ENCODE measurements at regions not wholly inside any gene's neighbourhood (a gene's known extent, or its start where the extent isn't known, plus 50 kb on each side); places are given as distances from the start of the nearest gene placed in this dataset.

DNA sequence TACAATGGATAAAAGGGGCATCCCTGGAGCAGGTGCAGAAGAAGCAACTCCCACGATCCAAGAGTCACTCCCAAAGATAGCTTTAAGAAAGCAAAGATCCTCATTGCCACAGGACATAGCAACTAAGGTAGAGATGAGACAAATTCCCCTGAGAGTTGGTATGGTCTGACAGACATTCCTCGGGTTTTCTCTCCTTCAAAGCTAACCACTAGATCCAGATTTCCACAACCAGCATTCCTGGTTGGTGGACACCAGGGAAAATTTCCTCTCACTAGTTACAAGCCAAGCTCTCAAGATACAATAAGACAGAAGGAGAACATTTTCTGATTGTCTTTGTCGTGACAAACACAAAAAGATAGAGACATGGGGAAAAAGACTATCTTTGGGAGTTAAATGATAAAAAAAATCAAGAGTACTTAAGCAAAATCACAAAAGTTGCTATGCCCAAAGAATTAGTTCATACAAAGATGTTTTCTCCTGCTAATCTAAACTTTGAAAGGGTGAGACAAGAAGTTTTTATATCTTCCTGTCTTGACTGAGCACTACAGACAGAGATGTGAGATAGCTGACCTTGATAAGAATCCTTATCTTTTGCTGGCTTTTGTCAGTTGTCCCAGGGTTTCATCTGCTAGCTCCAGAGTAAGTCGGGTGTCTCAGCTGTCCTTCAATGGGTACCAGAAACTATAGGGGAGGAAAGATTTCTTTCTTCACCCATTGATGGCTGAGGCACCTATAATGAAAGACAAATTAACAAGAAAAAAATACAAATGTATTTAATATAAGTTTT is 200.5 kb downstream of the CENPC start:
- no peak for TF ChIP-seq SP1 (IDR thresholded peaks at IDR 0.05)
- TF ChIP-seq CTBP1 (IDR thresholded peaks at IDR 0.05; ENCODE audit: borderline replicate concordance), result no peak
- no peak for TF ChIP-seq ZNF384 (IDR thresholded peaks at IDR 0.05)
- TF ChIP-seq FOXA1 (IDR thresholded peaks at IDR 0.05), result no peak
- no peak for TF ChIP-seq L3MBTL2 (conservative IDR thresholded peaks at IDR 0.05)
- no peak for TF ChIP-seq FOXM1 (IDR thresholded peaks at IDR 0.05; ENCODE audit: borderline replicate concordance)
- no peak for TF ChIP-seq SUZ12 (IDR thresholded peaks at IDR 0.05)
- no peak for TF ChIP-seq FOXK2 (IDR thresholded peaks at IDR 0.05)
- no peak for TF ChIP-seq LEF1 (IDR thresholded peaks at IDR 0.05; ENCODE audit: borderline replicate concordance)
- TF ChIP-seq PKNOX1 (IDR thresholded peaks at IDR 0.05), result no peak
- no peak for TF ChIP-seq BHLHE40 (IDR thresholded peaks at IDR 0.05; ENCODE audit: borderline replicate concordance)
- no peak for TF ChIP-seq NFRKB (IDR thresholded peaks at IDR 0.05)
- no peak for TF ChIP-seq ELF4 (IDR thresholded peaks at IDR 0.05)
- TF ChIP-seq ARNT (IDR thresholded peaks at IDR 0.05), result no peak
- no peak for TF ChIP-seq TARDBP (IDR thresholded peaks at IDR 0.05)
- no peak for TF ChIP-seq HDGF (IDR thresholded peaks at IDR 0.05; ENCODE audit: borderline replicate concordance)
- DNase-seq (ENCODE audit: extremely low spot score), result no peak
- CTCF ChIA-PET, result no interaction called here
- POLR2A ChIA-PET, result no interaction called here

GRCh38 chr4:67343199-67343598 is 202.1 kb downstream of the CENPC start:
- TF ChIP-seq HDGF (IDR thresholded peaks at IDR 0.05; ENCODE audit: borderline replicate concordance), result no peak
- ChIA-PET CTCF (no interaction called here), POLR2A (no interaction called here)
- no peak for DNase-seq (ENCODE audit: extremely low spot score)

DNA sequence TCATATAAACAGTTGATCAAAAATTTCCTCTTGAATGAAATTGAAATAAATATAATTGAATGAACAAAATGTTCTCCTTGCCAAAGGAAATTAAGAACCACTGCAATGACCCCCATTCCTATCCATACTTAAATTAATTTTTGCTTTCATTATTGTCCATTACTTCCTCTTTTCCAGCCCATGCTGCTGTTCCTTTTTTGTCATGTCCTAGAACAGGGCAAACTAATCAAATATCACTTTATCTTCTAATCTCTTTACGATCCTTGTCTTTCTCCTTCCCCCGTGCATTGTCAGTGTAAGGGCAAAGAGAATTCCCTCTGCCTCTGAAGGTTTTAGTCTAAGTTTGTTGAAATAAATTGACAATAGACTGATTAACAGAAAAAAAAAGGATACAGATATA is 203.0 kb downstream of the CENPC start:
- DNase-seq (ENCODE audit: extremely low spot score), result no peak
- TF ChIP-seq SP1 (IDR thresholded peaks at IDR 0.05) (no peak), SUZ12 (IDR thresholded peaks at IDR 0.05) (no peak), CTBP1 (IDR thresholded peaks at IDR 0.05; ENCODE audit: borderline replicate concordance) (no peak), FOXK2 (IDR thresholded peaks at IDR 0.05) (no peak), NFRKB (IDR thresholded peaks at IDR 0.05) (no peak), PKNOX1 (IDR thresholded peaks at IDR 0.05) (no peak), FOXA1 (IDR thresholded peaks at IDR 0.05) (no peak)
- POLR2A ChIA-PET, result no interaction called here
- CTCF ChIA-PET, result no interaction called here

- POLR2A ChIA-PET, result no interaction called here
- DNase-seq (ENCODE audit: extremely low spot score), result no peak
- no peak for TF ChIP-seq CTBP1 (IDR thresholded peaks at IDR 0.05; ENCODE audit: borderline replicate concordance)
- TF ChIP-seq FOXA1 (IDR thresholded peaks at IDR 0.05), result no peak
- TF ChIP-seq FOXK2 (IDR thresholded peaks at IDR 0.05), result no peak
- TF ChIP-seq SUZ12 (IDR thresholded peaks at IDR 0.05), result no peak
- no peak for TF ChIP-seq PKNOX1 (IDR thresholded peaks at IDR 0.05)
- TF ChIP-seq ELF4 (IDR thresholded peaks at IDR 0.05), result no peak
- CTCF ChIA-PET, result no interaction called here
Measured at GRCh38 chr4:67333664-67334063, 211.6 kb downstream of the CENPC start.

- CTCF ChIA-PET, result no interaction called here
- DNase-seq (ENCODE audit: extremely low spot score), result peak; percentile 47
- TF ChIP-seq PKNOX1 (IDR thresholded peaks at IDR 0.05), result peak; percentile 37; the same call in 1 of the 2 replicates
- TF ChIP-seq L3MBTL2 (conservative IDR thresholded peaks at IDR 0.05), result no peak
- POLR2A ChIA-PET, result no interaction called here
Measured at GRCh38 chr4:67332627-67333026, 212.7 kb downstream of the CENPC start.

DNA sequence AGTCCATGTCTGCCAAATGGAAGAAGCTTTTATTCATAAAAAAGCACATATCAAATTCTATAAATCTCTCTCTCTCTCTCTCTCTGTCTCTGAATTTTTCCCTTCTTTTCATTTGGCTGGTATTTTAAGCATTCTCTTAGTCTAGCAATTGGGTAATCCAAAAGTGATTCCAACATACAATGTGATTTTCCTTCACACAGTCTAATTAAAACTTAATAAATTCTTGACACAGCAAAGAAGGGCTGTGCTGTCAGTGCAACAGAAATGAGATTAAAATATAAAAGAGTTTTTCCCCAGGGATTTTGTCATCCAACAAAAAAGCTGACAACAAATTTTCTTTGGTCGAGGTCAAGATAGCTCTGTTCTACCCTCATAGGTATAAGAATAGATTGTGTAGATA is 216.9 kb downstream of the CENPC start:
- ChIA-PET POLR2A (no interaction called here), CTCF (no interaction called here)
- no peak for TF ChIP-seq BHLHE40 (IDR thresholded peaks at IDR 0.05; ENCODE audit: borderline replicate concordance)
- no peak for DNase-seq (ENCODE audit: extremely low spot score)

DNA sequence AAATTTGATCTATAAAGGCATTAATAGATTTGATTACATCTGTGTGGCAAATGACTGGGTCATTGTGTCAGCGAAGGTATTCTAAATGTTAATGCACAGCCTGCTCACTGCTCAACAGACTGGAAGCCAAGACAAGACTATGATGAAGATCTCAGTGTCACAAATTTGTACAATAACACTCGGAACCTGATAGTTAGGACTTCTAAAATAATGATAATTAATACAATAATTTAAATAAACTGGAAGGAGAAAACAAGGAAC is 217.4 kb downstream of the CENPC start:
- CTCF ChIA-PET, result no interaction called here
- POLR2A ChIA-PET, result no interaction called here
- no peak for TF ChIP-seq ARNT (IDR thresholded peaks at IDR 0.05)
- no peak for DNase-seq (ENCODE audit: extremely low spot score)
